Left lung (tissue), 4 donors: ENCODE measurements at regions not wholly inside any gene's neighbourhood (a gene's known extent, or its start where the extent isn't known, plus 50 kb on each side); places are given as distances from the start of the nearest gene placed in this dataset.

Experiments
- ATAC-seq: fragments of 200-7000 bp; cut with Tn5 transposase; one replicate; pipeline ENCODE4 v1.9.1; 2020; ENCODE audit warnings: moderate library complexity
- DNase-seq, 4 donors: peaks; one replicate each; pipeline ENCODE4 v3.0.0-alpha.2; 2013 to 2020
- H3K27ac ChIP-seq, 2 donors: fragments of 200-600 bp; sonication (generic) in 1 of 2; one replicate each; pipeline versions ENCODE4 v1.5.0 to v1.8.0; 2020 to 2021
- H3K27me3 ChIP-seq, 2 donors: fragments of 200-600 bp; sonication (generic) in 1 of 2; one replicate each; pipeline versions ENCODE4 v1.5.0 to v1.8.0; 2020 to 2021
- H3K36me3 ChIP-seq, 2 donors: fragments of 200-600 bp; sonication (generic) in 1 of 2; one replicate each; pipeline versions ENCODE4 v1.5.0 to v1.8.0; 2020 to 2021
- H3K4me1 ChIP-seq, 2 donors: fragments of 200-600 bp; one replicate each; pipeline ENCODE4 v1.8.0; 2021
- H3K4me3 ChIP-seq, 2 donors: fragments of 200-600 bp; sonication (generic) in 1 of 2; one replicate each; pipeline versions ENCODE4 v1.5.0 to v1.8.0; 2020 to 2021; ENCODE audit warnings: mild to moderate bottlenecking in 1 of 2
- H3K9me3 ChIP-seq, 2 donors: fragments of 200-600 bp; sonication (generic) in 1 of 2; one replicate each; pipeline versions ENCODE4 v1.5.0 to v1.8.0; 2020 to 2021
- CTCF ChIP-seq, 2 donors: fragments of 200-600 bp; sonication (generic) in 1 of 2; IDR thresholded peaks; one replicate each; pipeline versions ENCODE4 v1.5.0 to v1.8.0; 2021; ENCODE audit warnings: antibody characterized with exemption in 2 of 2
- intact Hi-C, 2 donors: fragments of 100-400 bp; cut with DNase I; formaldehyde crosslinking; loops; one replicate each; pipeline versions ENCODE4 v1.11.2 to v1.14.2; 2022
- donor health status: DM: no; HTN: yes; CAD: no.
- donor health status: DM: no; HTN: no; CAD: no.

- intact Hi-C loops = no loop called here
- no peak for DNase-seq
- ATAC-seq = no peak
- H3K9me3 ChIP-seq = peaks cover 0 to 7% of the 10 kb centered on the region in 2 donors
- H3K27ac ChIP-seq = no peak overlapping the region
- H3K36me3 ChIP-seq = no peaks in the 10 kb centered on the region
- no peaks in the 10 kb centered on the region for H3K4me1 ChIP-seq
- H3K4me3 ChIP-seq = no peak overlapping the region
- H3K27me3 ChIP-seq = no peaks in the 10 kb centered on the region
- no peak for TF ChIP-seq CTCF (IDR thresholded peaks at IDR 0.05)
These were observed 615.8 kb upstream of the RGS18 start for GRCh38 chr1:191542444-191542843.

- intact Hi-C loops = no loop called here
- Histone ChIP-seq H3K4me3 (no peak overlapping the region), H3K36me3 (no peaks in the 10 kb centered on the region), H3K4me1 (no peaks in the 10 kb centered on the region), H3K27me3 (no peaks in the 10 kb centered on the region), H3K27ac (no peak overlapping the region), H3K9me3 (no peaks in the 10 kb centered on the region)
- TF ChIP-seq CTCF (IDR thresholded peaks at IDR 0.05) = no peak
- DNase-seq (no peak), ATAC-seq (no peak)
These were observed 611.5 kb upstream of the RGS18 start for GRCh38 chr1:191546803-191547202.

- Histone ChIP-seq H3K4me3 (no peak overlapping the region), H3K4me1 (no peaks in the 10 kb centered on the region), H3K36me3 (no peaks in the 10 kb centered on the region), H3K27ac (no peak overlapping the region), H3K27me3 (no peaks in the 10 kb centered on the region), H3K9me3 (no peaks in the 10 kb centered on the region)
- TF ChIP-seq CTCF (IDR thresholded peaks at IDR 0.05) = no peak
- DNase-seq (no peak), ATAC-seq (no peak)
- intact Hi-C loops = no loop called here
These were observed 607.2 kb upstream of the RGS18 start for GRCh38 chr1:191551019-191551418.

- H3K9me3 ChIP-seq = no peaks in the 10 kb centered on the region
- no peaks in the 10 kb centered on the region for H3K4me1 ChIP-seq
- ATAC-seq (no peak), DNase-seq (no peak)
- no peak overlapping the region for H3K27ac ChIP-seq
- no peaks in the 10 kb centered on the region for H3K36me3 ChIP-seq
- no peaks in the 10 kb centered on the region for H3K27me3 ChIP-seq
- H3K4me3 ChIP-seq = no peak overlapping the region
- intact Hi-C loops = no loop called here
- TF ChIP-seq CTCF (IDR thresholded peaks at IDR 0.05) = no peak
These were observed 599.9 kb upstream of the RGS18 start for GRCh38 chr1:191558379-191558778.

GRCh38 chr1:191561276-191561675 lies 597.0 kb upstream of the RGS18 start:
- Histone ChIP-seq H3K36me3 (no peaks in the 10 kb centered on the region), H3K4me1 (no peaks in the 10 kb centered on the region), H3K9me3 (no peaks in the 10 kb centered on the region), H3K27ac (no peak overlapping the region), H3K27me3 (no peaks in the 10 kb centered on the region), H3K4me3 (no peak overlapping the region)
- no peak for ATAC-seq
- intact Hi-C loops = no loop called here
- no peak for DNase-seq
- TF ChIP-seq CTCF (IDR thresholded peaks at IDR 0.05) = no peak
